Hypothalamus (tissue), 51 donors: ENCODE measurements at regions not wholly inside any gene's neighbourhood (a gene's known extent, or its start where the extent isn't known, plus 50 kb on each side); places are given as distances from the start of the nearest gene placed in this dataset.
"Not testable (repeated sequence)": the region's sequence is repeated elsewhere in the genome, so short reads cannot be mapped to it uniquely, and the experiment has no call there.

Source experiments
- DNase-seq, 51 donors: peaks; one replicate each; lab custom pipeline; 2025; lab: John Stamatoyannopoulos, UW

DNA sequence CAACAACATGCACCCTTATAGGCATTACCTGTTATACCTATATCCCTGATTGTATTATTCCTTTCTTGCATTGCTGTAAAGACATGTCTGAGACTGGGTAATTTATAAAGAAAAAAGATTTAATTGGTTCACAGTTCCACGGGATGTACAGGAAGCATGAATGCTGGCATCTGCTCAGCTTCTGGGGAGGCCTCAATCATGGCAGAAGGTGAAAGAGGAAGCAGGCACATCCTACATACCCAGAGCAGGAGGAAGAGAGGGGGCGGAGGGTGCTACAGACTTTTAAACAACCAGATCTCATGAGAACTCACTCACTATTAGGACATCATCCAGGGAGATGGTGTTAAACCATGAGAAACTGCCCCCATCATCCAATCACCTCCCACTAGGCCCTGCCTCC is 191.7 kb upstream of the SPHKAP start:
- DNase-seq: no peak

- DNase-seq: no peak
Measured at GRCh38 chr2:228372212-228372611, 190.7 kb upstream of the SPHKAP start.

- DNase-seq: no peak
Measured at GRCh38 chr2:228369400-228370031, 188.0 kb upstream of the SPHKAP start.

DNA sequence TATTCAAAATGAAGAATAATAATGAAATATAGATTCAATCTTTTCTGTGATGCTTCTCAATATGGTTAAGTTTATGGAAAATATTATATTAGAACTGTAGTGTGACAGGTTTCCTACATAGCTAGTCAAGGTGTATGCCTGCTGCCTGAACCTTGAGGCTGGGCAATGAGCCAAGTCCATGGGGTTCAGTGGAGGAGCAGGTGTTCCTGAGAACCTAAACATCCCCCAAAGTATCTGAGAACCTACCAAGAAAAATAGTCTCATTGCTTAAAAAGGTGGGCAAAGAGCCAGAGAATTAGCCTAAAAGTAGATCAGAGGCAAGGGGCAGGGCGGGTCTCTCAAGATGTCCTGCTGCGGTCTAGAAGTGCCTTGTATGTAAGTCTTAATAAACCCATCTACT is 185.9 kb upstream of the SPHKAP start:
- DNase-seq: no peak

DNA sequence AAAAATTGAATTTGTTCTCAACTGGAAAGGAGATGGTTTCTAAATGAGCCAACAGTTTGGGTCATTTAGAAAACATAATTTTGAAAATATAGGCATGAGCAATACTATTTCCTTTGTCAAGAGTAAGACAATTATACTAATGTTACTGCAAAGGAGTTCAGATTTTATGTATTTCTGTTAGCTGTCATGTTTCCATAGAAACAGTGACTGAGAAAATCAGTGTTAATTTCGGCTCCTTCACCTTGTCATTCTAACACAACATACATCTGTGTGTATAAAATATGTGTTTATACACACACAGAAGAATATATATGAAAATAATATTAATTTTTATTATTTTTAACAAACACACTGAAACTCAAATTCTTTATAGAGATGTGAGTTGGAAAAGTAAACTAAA is 178.0 kb upstream of the SPHKAP start:
- DNase-seq: no peak

- DNase-seq: no peak
Measured at GRCh38 chr2:228355897-228356296, 174.4 kb upstream of the SPHKAP start.

DNA sequence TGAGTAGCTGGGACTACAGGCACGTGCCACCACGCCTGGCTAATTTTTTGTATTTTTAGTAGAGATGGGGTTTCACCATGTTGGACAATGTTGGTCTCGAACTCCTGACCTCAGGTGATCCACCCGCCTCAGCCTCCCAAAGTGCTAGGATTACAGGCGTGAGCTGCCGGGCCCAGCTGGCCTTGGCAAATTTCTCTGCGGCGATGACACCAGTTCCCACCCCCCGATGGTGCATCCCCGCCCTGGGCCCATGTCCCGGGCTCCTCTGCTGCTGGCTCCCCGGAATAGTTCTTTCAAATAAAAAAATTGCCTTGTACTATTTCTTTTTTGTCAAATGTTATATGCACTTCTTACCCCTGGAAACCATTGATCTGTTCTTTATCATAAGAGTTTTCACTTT is 171.5 kb upstream of the SPHKAP start:
- DNase-seq: not testable (repeated sequence)

GRCh38 chr2:228352048-228352447 is 170.6 kb upstream of the SPHKAP start:
- no peak for DNase-seq

- no peak for DNase-seq
Measured at GRCh38 chr2:228348516-228349064, 167.1 kb upstream of the SPHKAP start.

DNA sequence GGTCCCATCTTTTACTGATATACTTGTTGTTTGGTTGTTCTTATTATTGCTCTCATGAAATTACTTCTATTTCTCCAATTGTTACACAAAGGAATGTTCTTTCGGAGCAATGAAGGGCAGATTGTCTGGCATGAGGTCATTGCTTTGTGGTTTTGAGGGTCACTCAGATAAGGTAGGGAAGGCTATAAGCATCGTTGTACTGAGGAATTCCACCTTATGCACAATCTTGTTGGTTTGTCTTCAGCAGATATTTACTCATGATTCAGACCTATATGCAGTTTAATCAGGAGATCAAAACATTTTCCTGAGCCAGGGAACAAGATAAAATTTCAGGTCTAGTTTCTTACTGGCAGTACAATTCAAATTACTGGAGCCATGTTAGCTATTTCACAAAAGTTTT is 163.0 kb upstream of the SPHKAP start:
- no peak for DNase-seq

DNA sequence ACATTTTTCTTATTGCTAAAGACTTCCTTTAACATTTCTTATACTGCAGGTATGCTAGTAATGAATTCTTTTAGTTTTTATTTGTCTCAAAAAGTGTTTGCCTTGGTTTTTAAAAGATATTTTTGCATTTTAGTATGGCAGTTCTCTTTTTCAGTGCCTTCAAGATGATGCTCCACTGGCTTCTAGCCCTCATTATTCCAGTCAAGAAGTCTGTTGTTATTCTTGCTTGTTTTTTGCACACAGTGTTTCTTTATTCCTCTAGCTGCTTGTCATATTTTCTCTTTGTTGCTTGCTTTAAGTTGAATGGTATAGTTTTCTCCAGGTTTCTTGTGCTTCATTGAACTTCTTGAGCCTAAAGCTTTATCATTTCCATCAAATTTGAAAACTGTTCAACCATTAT is 158.0 kb upstream of the SPHKAP start:
- DNase-seq: no peak

GRCh38 chr2:228334180-228334579 is 152.7 kb upstream of the SPHKAP start:
- DNase-seq: no peak

GRCh38 chr2:228329282-228329681 is 147.8 kb upstream of the SPHKAP start:
- DNase-seq: no peak

- DNase-seq: no peak
Measured at GRCh38 chr2:228321015-228321414, 139.5 kb upstream of the SPHKAP start.

DNA sequence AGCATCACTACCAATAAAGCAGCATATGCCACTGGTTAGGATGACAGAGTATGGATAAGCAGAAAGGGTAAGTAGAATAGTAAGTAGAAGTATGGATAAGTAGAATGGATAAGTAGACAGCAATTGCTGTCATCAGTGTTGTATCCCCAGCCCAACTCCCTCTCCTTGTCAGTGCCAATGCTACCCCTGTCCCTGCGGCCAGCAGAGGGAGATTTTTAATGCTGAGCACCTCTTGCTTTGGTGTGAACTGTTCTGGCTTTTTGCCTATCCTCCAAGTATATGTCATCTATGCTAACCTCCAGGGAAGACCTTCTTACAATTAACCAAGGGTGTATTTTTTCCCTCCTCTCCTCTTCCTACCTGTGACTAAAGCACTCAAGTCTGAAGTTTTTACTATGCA is 136.7 kb upstream of the SPHKAP start:
- no peak for DNase-seq

DNA sequence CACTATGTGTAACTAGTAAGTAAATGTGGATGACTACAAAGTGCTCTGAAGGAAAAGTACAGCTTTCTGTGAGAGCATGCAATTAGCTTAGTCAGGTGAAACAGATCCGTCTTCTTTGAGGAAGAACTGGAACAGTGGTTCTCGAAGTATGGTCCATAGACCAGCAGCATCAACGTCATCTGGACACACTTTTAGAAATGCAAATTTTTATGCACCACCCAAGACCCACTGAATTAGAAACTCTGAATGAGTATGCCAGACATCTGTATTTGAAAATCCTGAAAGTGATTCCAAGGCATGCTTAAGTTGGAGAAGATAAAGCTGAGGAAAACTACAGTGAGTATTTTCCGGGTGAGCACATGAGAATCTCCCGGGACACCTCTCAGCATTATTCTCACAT is 130.7 kb upstream of the SPHKAP start:
- no peak for DNase-seq

DNA sequence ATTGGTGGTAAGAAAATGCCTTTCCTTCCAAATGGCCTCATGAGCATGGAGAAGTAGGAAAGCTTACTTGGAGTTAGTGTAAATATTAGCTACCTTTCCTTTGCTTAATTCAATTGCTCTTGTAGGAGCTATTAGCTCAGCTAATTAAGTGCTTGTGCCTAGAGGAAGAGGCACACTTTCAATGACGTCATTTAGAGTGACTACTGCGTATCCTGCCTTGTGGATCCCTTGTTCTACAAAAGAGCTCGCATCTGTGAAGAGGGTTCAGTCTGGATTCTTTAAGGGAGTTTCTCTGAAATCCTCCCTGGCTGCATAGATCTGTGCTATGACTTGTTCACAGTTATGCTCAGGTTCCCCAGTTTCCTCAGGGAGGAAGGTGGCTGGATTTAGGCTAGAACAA is 122.5 kb upstream of the SPHKAP start:
- no peak for DNase-seq

GRCh38 chr2:228283491-228284171 is 102.1 kb upstream of the SPHKAP start:
- DNase-seq: no peak

- no peak for DNase-seq
Measured at GRCh38 chr2:228282376-228282775, 100.9 kb upstream of the SPHKAP start.

- DNase-seq: no peak
Measured at GRCh38 chr2:228273159-228273558, 91.7 kb upstream of the SPHKAP start.

- no peak for DNase-seq
Measured at GRCh38 chr2:228269351-228269750, 87.9 kb upstream of the SPHKAP start.

- DNase-seq: no peak
Measured at GRCh38 chr2:228268756-228269155, 87.3 kb upstream of the SPHKAP start.
